Esophagus squamous epithelium (tissue), 5 donors: ENCODE measurements at regions not wholly inside any gene's neighbourhood (a gene's known extent, or its start where the extent isn't known, plus 50 kb on each side); places are given as distances from the start of the nearest gene placed in this dataset.

Source experiments
- DNase-seq: peaks from one replicate; lab custom pipeline; 2025; lab: John Stamatoyannopoulos, UW
- H3K27ac ChIP-seq, 4 donors: fragments of 200-600 bp; sonication (generic); one replicate each; pipeline ENCODE4 v1.5.1; 2016 to 2019; ENCODE audit warnings: mild to moderate bottlenecking in 1 of 4
- H3K27me3 ChIP-seq, 4 donors: fragments of 200-600 bp; sonication (generic); 1 replicate in 3 of 4; 2 replicates in 1 of 4; pipeline versions ENCODE4 v1.5.1 to v1.6.0; 2017 to 2021; ENCODE audit warnings: antibody characterized with exemption in 1 of 4
- H3K36me3 ChIP-seq, 3 donors: fragments of 200-600 bp; sonication (generic); one replicate each; pipeline ENCODE4 v1.5.1; 2016 to 2019
- H3K4me1 ChIP-seq, 3 donors: fragments of 200-600 bp; sonication (generic); one replicate each; pipeline ENCODE4 v1.5.1; 2017 to 2019
- H3K4me3 ChIP-seq, 4 donors: fragments of 200-600 bp; sonication (generic); 1 replicate in 3 of 4; 2 replicates in 1 of 4; pipeline ENCODE4 v1.5.1; 2016 to 2019; ENCODE audit warnings: mild to moderate bottlenecking in 2 of 4, moderate library complexity in 1 of 4
- H3K9me3 ChIP-seq, 3 donors: fragments of 200-600 bp; sonication (generic); one replicate each; pipeline ENCODE4 v1.5.1; 2016 to 2019
- POLR2A ChIP-seq, 4 donors: fragments of 450-650 bp; IDR thresholded peaks; one replicate each; pipeline ENCODE4 v1.6.1; 2017; ENCODE audit warnings: antibody characterized with exemption in 4 of 4, mild to moderate bottlenecking in 4 of 4, moderate library complexity in 3 of 4
- WGBS, 2 donors: methylation state at CpG; one replicate each; pipeline ENCODE4 v1.1.5; 2018; 5-methylcytosine and 5-hydroxymethylcytosine counted together
- intact Hi-C: fragments of 100-400 bp; cut with DNase I; formaldehyde crosslinking; loops from one replicate; pipeline ENCODE4 v1.15.0; 2022
- TF ChIP-seq, protein P1 (sequence below), 6 experiments: fragments of 450-650 bp in 4 of 6; fragments of 200-600 bp in 2 of 6; sonication (generic) in 2 of 6; IDR thresholded peaks; one replicate each; pipeline ENCODE4 v1.5.1; 2016 to 2019; ENCODE audit warnings: antibody characterized with exemption in 6 of 6, mild to moderate bottlenecking in 4 of 6, moderate library complexity in 4 of 6
- donor health status: DM: yes; HTN: yes; CAD: no.

GRCh38 chrX:43557792-43558191 lies 98.3 kb upstream of the MAOA start:
- H3K27ac ChIP-seq = no peak overlapping the region
- WGBS, 2 donors = 7 to 10% methylated on average over 4 of the region's 4 CpGs
- H3K27me3 ChIP-seq = peaks cover 0 to 5% (median 0%) of the 10 kb centered on the region in 4 donors
- intact Hi-C loops = loop anchor here (10.0 kb wide), 2 partner anchors 197 to 203 kb away; no protein-coding TSS in a partner anchor
- no peak for DNase-seq
- no peak overlapping the region for H3K4me3 ChIP-seq
- no peaks in the 10 kb centered on the region for H3K9me3 ChIP-seq
- TF ChIP-seq, protein P1, sequence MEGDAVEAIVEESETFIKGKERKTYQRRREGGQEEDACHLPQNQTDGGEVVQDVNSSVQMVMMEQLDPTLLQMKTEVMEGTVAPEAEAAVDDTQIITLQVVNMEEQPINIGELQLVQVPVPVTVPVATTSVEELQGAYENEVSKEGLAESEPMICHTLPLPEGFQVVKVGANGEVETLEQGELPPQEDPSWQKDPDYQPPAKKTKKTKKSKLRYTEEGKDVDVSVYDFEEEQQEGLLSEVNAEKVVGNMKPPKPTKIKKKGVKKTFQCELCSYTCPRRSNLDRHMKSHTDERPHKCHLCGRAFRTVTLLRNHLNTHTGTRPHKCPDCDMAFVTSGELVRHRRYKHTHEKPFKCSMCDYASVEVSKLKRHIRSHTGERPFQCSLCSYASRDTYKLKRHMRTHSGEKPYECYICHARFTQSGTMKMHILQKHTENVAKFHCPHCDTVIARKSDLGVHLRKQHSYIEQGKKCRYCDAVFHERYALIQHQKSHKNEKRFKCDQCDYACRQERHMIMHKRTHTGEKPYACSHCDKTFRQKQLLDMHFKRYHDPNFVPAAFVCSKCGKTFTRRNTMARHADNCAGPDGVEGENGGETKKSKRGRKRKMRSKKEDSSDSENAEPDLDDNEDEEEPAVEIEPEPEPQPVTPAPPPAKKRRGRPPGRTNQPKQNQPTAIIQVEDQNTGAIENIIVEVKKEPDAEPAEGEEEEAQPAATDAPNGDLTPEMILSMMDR (IDR thresholded peaks at IDR 0.05) = peak in 5 of 6 experiments; percentile 59 to 73 (median 61)
- no peak for TF ChIP-seq POLR2A (IDR thresholded peaks at IDR 0.05)
- H3K4me1 ChIP-seq = peaks cover 0 to 16% (median 4%) of the 10 kb centered on the region in 3 donors
- H3K36me3 ChIP-seq = no peaks in the 10 kb centered on the region

DNA sequence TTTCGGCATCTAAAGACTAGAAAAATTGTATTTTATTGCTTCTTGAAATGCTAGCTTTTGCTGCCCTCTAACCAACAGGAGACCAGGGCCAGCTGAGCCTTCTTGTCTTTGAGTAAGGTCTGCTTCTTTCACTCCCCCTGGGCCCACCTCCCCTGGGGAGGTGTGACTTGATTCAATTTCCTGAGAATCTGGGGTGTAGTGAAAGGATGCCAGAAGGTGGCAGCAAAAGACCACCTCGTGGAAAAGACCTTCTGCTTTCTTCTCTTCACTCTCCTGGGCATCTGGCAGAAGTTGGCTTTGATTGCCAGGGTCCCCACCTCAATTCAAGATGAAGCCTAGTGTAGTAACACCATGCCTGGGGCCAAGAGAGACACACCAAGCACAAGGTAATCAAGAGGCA lies 96.5 kb upstream of the MAOA start:
- Histone ChIP-seq H3K9me3 (no peaks in the 10 kb centered on the region), H3K27me3 (peaks cover 0 to 4% (median 0%) of the 10 kb centered on the region in 4 donors), H3K4me1 (peaks cover 0 to 16% (median 4%) of the 10 kb centered on the region in 3 donors), H3K27ac (peak overlapping the region; percentile 26 to 77 (median 62)), H3K36me3 (no peaks in the 10 kb centered on the region), H3K4me3 (no peak overlapping the region)
- intact Hi-C loops = loop anchor here (10.0 kb wide), 3 partner anchors 95 to 205 kb away; partner anchors contain the start of gene MAOA
- DNase-seq = no peak
- 38 to 46% methylated on average over 2 of the region's 2 CpGs for WGBS, 2 donors
- TF ChIP-seq, protein P1 (IDR thresholded peaks at IDR 0.05) = peak; percentile 20 to 65 (median 56)
- no peak for TF ChIP-seq POLR2A (IDR thresholded peaks at IDR 0.05)

- no peaks in the 10 kb centered on the region for H3K36me3 ChIP-seq
- H3K27me3 ChIP-seq = no peaks in the 10 kb centered on the region
- no peak for TF ChIP-seq POLR2A (IDR thresholded peaks at IDR 0.05)
- TF ChIP-seq, protein P1 (IDR thresholded peaks at IDR 0.05) = peak in 2 of 6 experiments; percentile 3 to 4
- no peak for DNase-seq
- H3K4me1 ChIP-seq = peaks cover 4 to 24% (median 4%) of the 10 kb centered on the region in 3 donors
- H3K4me3 ChIP-seq = no peak overlapping the region
- WGBS, 2 donors = 34 to 35% methylated on average over 5 of the region's 5 CpGs
- intact Hi-C loops = loop anchor here (10.0 kb wide), 1 partner anchor 94 kb away; the partner anchor contains the start of gene MAOA
- no peaks in the 10 kb centered on the region for H3K9me3 ChIP-seq
- peak overlapping the region; percentile 26 to 77 (median 62) for H3K27ac ChIP-seq
These were observed 95.7 kb upstream of the MAOA start for GRCh38 chrX:43560247-43560946.

DNA sequence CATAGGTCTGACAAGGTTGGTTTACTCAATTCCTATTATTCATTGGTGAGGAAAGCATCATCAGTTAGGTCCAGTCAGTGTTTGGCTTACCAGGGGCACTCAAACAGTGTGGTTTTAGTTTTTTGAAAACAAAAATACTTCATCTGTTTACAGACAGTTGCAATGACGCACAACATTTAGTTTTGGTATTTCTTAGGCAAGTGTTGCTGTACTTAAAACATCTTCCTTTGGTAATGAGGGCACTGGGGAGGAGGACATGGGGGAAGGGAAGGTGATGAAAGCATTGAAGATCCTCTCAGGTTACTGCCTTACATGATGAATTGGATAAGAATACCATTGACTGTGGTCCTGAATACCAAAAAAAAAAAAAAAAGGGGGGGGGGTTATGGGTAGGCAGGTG lies 93.7 kb upstream of the MAOA start:
- intact Hi-C loops = loop anchor here (10.0 kb wide), 1 partner anchor 92 kb away; the partner anchor contains the start of gene MAOA
- H3K27ac ChIP-seq = no peak overlapping the region
- WGBS, 2 donors = 71 to 100% methylated on average over 1 of the region's 1 CpG
- H3K36me3 ChIP-seq = no peaks in the 10 kb centered on the region
- no peak for DNase-seq
- H3K27me3 ChIP-seq = no peaks in the 10 kb centered on the region
- peaks cover 4 to 33% (median 9%) of the 10 kb centered on the region in 3 donors for H3K4me1 ChIP-seq
- no peak overlapping the region for H3K4me3 ChIP-seq
- TF ChIP-seq, protein P1 (IDR thresholded peaks at IDR 0.05) = no peak
- no peak for TF ChIP-seq POLR2A (IDR thresholded peaks at IDR 0.05)
- H3K9me3 ChIP-seq = no peaks in the 10 kb centered on the region

GRCh38 chrX:43564953-43565352 lies 91.1 kb upstream of the MAOA start:
- WGBS, 2 donors = 89% methylated on average over 2 of the region's 2 CpGs; no CpG with 5 or more reads in 1 of the 2 donors
- intact Hi-C loops = loop anchor here (10.0 kb wide), 1 partner anchor 90 kb away; the partner anchor contains the start of gene MAOA

More at GRCh38 chrX:43564953-43565352, 91.1 kb upstream of the MAOA start:
- no peak for DNase-seq
- Histone ChIP-seq H3K27me3 (no peaks in the 10 kb centered on the region), H3K36me3 (no peaks in the 10 kb centered on the region), H3K4me1 (peaks cover 3 to 29% (median 9%) of the 10 kb centered on the region in 3 donors), H3K4me3 (no peak overlapping the region), H3K9me3 (no peaks in the 10 kb centered on the region), H3K27ac (peak overlapping the region in 3 of 4 donors; percentile 39 to 60 (median 47))
- TF ChIP-seq POLR2A (IDR thresholded peaks at IDR 0.05) = no peak
- TF ChIP-seq, protein P1 (IDR thresholded peaks at IDR 0.05) = no peak
